ENCODE measurements at regions not wholly inside any gene's neighbourhood (a gene's known extent, or its start where the extent isn't known, plus 50 kb on each side); places are given as distances from the start of the nearest gene placed in this dataset.

DNA sequence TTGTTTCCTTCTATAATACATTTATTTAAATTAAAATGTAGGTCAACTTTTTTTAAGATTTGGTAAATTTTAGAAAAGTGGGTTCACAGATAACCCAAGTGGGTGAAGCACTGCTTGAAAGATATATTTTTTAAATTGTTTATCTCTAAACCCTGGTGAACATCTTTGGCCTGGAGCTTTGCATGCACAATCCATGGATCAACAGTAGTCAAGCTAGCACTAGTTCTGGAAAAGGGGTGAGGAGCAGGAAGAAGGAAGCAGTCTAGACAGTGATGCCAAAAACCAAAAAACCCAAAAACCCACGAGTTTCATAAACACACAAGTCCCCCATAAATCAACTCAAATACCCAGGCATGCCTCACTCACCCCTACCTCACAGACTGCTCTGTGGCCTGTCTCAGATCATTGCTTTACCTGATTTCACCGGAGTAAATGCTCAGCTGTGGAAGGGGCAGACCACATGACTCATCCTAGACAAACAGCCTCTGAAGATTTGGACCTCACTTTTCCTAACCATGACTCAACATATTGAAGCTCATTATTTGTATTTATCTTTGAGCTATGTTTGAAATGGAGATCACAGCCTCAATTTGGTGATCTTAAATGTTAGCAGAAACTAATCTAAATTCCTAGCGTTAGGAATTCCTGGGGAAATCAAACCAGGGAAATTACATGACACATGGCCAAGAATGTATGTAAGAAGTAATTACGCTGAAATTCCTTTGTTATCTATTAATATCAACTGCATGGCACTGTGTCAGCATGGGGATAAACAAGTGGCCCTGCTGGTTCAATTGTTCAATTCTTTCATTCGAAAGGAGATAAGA, 149.6 kb downstream of the ZNF608 start (continued):
- TF ChIP-seq, protein P1, sequence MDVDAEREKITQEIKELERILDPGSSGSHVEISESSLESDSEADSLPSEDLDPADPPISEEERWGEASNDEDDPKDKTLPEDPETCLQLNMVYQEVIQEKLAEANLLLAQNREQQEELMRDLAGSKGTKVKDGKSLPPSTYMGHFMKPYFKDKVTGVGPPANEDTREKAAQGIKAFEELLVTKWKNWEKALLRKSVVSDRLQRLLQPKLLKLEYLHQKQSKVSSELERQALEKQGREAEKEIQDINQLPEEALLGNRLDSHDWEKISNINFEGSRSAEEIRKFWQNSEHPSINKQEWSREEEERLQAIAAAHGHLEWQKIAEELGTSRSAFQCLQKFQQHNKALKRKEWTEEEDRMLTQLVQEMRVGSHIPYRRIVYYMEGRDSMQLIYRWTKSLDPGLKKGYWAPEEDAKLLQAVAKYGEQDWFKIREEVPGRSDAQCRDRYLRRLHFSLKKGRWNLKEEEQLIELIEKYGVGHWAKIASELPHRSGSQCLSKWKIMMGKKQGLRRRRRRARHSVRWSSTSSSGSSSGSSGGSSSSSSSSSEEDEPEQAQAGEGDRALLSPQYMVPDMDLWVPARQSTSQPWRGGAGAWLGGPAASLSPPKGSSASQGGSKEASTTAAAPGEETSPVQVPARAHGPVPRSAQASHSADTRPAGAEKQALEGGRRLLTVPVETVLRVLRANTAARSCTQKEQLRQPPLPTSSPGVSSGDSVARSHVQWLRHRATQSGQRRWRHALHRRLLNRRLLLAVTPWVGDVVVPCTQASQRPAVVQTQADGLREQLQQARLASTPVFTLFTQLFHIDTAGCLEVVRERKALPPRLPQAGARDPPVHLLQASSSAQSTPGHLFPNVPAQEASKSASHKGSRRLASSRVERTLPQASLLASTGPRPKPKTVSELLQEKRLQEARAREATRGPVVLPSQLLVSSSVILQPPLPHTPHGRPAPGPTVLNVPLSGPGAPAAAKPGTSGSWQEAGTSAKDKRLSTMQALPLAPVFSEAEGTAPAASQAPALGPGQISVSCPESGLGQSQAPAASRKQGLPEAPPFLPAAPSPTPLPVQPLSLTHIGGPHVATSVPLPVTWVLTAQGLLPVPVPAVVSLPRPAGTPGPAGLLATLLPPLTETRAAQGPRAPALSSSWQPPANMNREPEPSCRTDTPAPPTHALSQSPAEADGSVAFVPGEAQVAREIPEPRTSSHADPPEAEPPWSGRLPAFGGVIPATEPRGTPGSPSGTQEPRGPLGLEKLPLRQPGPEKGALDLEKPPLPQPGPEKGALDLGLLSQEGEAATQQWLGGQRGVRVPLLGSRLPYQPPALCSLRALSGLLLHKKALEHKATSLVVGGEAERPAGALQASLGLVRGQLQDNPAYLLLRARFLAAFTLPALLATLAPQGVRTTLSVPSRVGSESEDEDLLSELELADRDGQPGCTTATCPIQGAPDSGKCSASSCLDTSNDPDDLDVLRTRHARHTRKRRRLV (CRISPR knock-in tag; IDR thresholded peaks at IDR 0.05) = no peak
- TF ChIP-seq ZNF343 (CRISPR knock-in tag; IDR thresholded peaks at IDR 0.05) (no peak), THYN1 (CRISPR knock-in tag; IDR thresholded peaks at IDR 0.05; ENCODE audit: borderline replicate concordance, low read depth) (no peak), HOXA9 (CRISPR knock-in tag; IDR thresholded peaks at IDR 0.05; ENCODE audit: borderline replicate concordance) (no peak), FOXK1 (CRISPR knock-in tag; IDR thresholded peaks at IDR 0.05; ENCODE audit: borderline replicate concordance, low read depth) (peak; percentile 40; the same call in 1 of the 2 replicates), MYNN (CRISPR knock-in tag; IDR thresholded peaks at IDR 0.05; ENCODE audit: low read depth) (no peak), ZNF431 (CRISPR knock-in tag; IDR thresholded peaks at IDR 0.05; ENCODE audit: borderline replicate concordance, low read depth) (no peak), ZNF460 (CRISPR knock-in tag; IDR thresholded peaks at IDR 0.05; ENCODE audit: borderline replicate concordance) (no peak), SP1 (IDR thresholded peaks at IDR 0.05) (no peak), SP1 (CRISPR knock-in tag; IDR thresholded peaks at IDR 0.05) (no peak)
- TF ChIP-seq, protein P2, sequence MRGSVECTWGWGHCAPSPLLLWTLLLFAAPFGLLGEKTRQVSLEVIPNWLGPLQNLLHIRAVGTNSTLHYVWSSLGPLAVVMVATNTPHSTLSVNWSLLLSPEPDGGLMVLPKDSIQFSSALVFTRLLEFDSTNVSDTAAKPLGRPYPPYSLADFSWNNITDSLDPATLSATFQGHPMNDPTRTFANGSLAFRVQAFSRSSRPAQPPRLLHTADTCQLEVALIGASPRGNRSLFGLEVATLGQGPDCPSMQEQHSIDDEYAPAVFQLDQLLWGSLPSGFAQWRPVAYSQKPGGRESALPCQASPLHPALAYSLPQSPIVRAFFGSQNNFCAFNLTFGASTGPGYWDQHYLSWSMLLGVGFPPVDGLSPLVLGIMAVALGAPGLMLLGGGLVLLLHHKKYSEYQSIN (CRISPR knock-in tag; IDR thresholded peaks at IDR 0.05; ENCODE audit: borderline replicate concordance) = no peak
- TF ChIP-seq, protein P3, sequence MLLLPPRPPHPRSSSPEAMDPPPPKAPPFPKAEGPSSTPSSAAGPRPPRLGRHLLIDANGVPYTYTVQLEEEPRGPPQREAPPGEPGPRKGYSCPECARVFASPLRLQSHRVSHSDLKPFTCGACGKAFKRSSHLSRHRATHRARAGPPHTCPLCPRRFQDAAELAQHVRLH (CRISPR knock-in tag; IDR thresholded peaks at IDR 0.05; ENCODE audit: borderline replicate concordance, low read depth) = 0 out of 2 replicates have a peak, but pooled peaks have one; percentile 32
- TF ChIP-seq, protein P4, sequence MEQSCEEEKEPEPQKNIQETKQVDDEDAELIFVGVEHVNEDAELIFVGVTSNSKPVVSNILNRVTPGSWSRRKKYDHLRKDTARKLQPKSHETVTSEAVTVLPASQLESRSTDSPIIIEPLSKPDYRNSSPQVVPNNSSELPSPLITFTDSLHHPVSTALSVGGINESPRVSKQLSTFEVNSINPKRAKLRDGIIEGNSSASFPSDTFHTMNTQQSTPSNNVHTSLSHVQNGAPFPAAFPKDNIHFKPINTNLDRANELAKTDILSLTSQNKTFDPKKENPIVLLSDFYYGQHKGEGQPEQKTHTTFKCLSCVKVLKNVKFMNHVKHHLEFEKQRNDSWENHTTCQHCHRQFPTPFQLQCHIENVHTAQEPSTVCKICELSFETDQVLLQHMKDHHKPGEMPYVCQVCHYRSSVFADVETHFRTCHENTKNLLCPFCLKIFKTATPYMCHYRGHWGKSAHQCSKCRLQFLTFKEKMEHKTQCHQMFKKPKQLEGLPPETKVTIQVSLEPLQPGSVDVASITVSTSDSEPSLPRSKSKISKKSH (CRISPR knock-in tag; IDR thresholded peaks at IDR 0.05; ENCODE audit: borderline replicate concordance) = no peak
- TF ChIP-seq, protein P5, sequence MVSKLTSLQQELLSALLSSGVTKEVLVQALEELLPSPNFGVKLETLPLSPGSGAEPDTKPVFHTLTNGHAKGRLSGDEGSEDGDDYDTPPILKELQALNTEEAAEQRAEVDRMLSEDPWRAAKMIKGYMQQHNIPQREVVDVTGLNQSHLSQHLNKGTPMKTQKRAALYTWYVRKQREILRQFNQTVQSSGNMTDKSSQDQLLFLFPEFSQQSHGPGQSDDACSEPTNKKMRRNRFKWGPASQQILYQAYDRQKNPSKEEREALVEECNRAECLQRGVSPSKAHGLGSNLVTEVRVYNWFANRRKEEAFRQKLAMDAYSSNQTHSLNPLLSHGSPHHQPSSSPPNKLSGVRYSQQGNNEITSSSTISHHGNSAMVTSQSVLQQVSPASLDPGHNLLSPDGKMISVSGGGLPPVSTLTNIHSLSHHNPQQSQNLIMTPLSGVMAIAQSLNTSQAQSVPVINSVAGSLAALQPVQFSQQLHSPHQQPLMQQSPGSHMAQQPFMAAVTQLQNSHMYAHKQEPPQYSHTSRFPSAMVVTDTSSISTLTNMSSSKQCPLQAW (CRISPR knock-in tag; IDR thresholded peaks at IDR 0.05) = peak; percentile 47; the same call in 1 of the 2 replicates
- TF ChIP-seq, protein P6, sequence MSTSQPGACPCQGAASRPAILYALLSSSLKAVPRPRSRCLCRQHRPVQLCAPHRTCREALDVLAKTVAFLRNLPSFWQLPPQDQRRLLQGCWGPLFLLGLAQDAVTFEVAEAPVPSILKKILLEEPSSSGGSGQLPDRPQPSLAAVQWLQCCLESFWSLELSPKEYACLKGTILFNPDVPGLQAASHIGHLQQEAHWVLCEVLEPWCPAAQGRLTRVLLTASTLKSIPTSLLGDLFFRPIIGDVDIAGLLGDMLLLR (CRISPR knock-in tag; IDR thresholded peaks at IDR 0.05) = no peak
- TF ChIP-seq, protein P7, sequence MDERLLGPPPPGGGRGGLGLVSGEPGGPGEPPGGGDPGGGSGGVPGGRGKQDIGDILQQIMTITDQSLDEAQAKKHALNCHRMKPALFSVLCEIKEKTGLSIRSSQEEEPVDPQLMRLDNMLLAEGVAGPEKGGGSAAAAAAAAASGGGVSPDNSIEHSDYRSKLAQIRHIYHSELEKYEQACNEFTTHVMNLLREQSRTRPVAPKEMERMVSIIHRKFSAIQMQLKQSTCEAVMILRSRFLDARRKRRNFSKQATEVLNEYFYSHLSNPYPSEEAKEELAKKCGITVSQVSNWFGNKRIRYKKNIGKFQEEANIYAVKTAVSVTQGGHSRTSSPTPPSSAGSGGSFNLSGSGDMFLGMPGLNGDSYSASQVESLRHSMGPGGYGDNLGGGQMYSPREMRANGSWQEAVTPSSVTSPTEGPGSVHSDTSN (CRISPR knock-in tag; IDR thresholded peaks at IDR 0.05) = no peak
